H9 (cell line): ENCODE measurements at regions not wholly inside any gene's neighbourhood (a gene's known extent, or its start where the extent isn't known, plus 50 kb on each side); places are given as distances from the start of the nearest gene placed in this dataset.

Source experiments
- DNase-seq: peaks from one replicate; pipeline ENCODE4 v3.0.0-alpha.2; 2017
- H2AFZ ChIP-seq: one replicate; pipeline ENCODE4 v1.6.1; 2013; ENCODE audit warnings: mild to moderate bottlenecking, low read length, control low read depth, moderate library complexity
- H2AK5ac ChIP-seq: 2 replicates; pipeline ENCODE4 v1.6.1; 2013; ENCODE audit warnings: low read length, control low read depth, mixed read lengths; ENCODE audit not compliant: insufficient read length
- H2BK120ac ChIP-seq: one replicate; pipeline ENCODE4 v1.6.1; 2013; ENCODE audit warnings: low read depth, mild to moderate bottlenecking, low read length, control low read depth, inconsistent platforms; ENCODE audit not compliant: poor library complexity, severe bottlenecking
- H2BK12ac ChIP-seq: 2 replicates; pipeline ENCODE4 v1.6.1; 2013; ENCODE audit warnings: low read length, control low read depth, mixed read lengths, low read depth; ENCODE audit not compliant: insufficient read length
- H2BK15ac ChIP-seq: 2 replicates; pipeline ENCODE4 v1.6.1; 2013; ENCODE audit warnings: low read depth, low read length, control low read depth
- H2BK20ac ChIP-seq: one replicate; pipeline ENCODE4 v1.6.1; 2013; ENCODE audit warnings: low read depth, mild to moderate bottlenecking, low read length, control low read depth, inconsistent platforms; ENCODE audit not compliant: poor library complexity, severe bottlenecking
- H2BK5ac ChIP-seq: 2 replicates; pipeline ENCODE4 v1.6.1; 2013; ENCODE audit warnings: low read length, control low read depth, mixed read lengths; ENCODE audit not compliant: insufficient read length
- H3K14ac ChIP-seq: 2 replicates; pipeline ENCODE4 v1.6.1; 2013; ENCODE audit warnings: low read length, control low read depth; ENCODE audit not compliant: insufficient read depth
- H3K18ac ChIP-seq: 2 replicates; pipeline ENCODE4 v1.6.1; 2013; ENCODE audit warnings: low read depth, mild to moderate bottlenecking, mixed read lengths, low read length, control low read depth; ENCODE audit not compliant: insufficient read length
- H3K23ac ChIP-seq: 2 replicates; pipeline ENCODE4 v1.6.1; 2013; ENCODE audit warnings: low read length, control low read depth, mixed read lengths, low read depth; ENCODE audit not compliant: insufficient read length
- H3K23me2 ChIP-seq: 2 replicates; pipeline ENCODE4 v1.6.1; 2013; ENCODE audit warnings: low read depth, mild to moderate bottlenecking, mixed read lengths, low read length, control low read depth; ENCODE audit not compliant: insufficient read length, poor library complexity, severe bottlenecking
- H3K27ac ChIP-seq: 2 replicates; pipeline ENCODE4 v1.5.1; 2013; ENCODE audit warnings: low read length, control low read depth, mixed read lengths, low read depth; ENCODE audit not compliant: insufficient read length
- H3K27me3 ChIP-seq: 2 replicates; pipeline ENCODE4 v1.6.1; 2013; ENCODE audit warnings: low read length, control low read depth, inconsistent platforms; ENCODE audit not compliant: insufficient read depth
- H3K4ac ChIP-seq: 2 replicates; pipeline ENCODE4 v1.6.1; 2013; ENCODE audit warnings: low read depth, mild to moderate bottlenecking, control low read depth, inconsistent platforms, low read length, moderate library complexity
- H3K4me1 ChIP-seq: 2 replicates; pipeline ENCODE4 v1.6.1; 2013; ENCODE audit warnings: low read length, control low read depth, inconsistent platforms; ENCODE audit not compliant: insufficient read depth
- H3K4me2 ChIP-seq: 2 replicates; pipeline ENCODE4 v1.6.1; 2013; ENCODE audit warnings: low read length, control low read depth, mixed read lengths; ENCODE audit not compliant: insufficient read length, insufficient read depth
- H3K56ac ChIP-seq: 2 replicates; pipeline ENCODE4 v1.6.1; 2013; ENCODE audit warnings: low read depth, mild to moderate bottlenecking, mixed read lengths, low read length, control low read depth; ENCODE audit not compliant: insufficient read length
- H3K79me1 ChIP-seq: 2 replicates; pipeline ENCODE4 v1.6.1; 2013; ENCODE audit warnings: low read depth, mild to moderate bottlenecking, moderate library complexity, low read length, control low read depth, inconsistent platforms; ENCODE audit not compliant: insufficient read depth, poor library complexity, severe bottlenecking
- H3K79me2 ChIP-seq: 2 replicates; pipeline ENCODE4 v1.6.1; 2013; ENCODE audit warnings: low read length, control low read depth, inconsistent platforms; ENCODE audit not compliant: insufficient read depth
- H3K9ac ChIP-seq: 2 replicates; pipeline ENCODE4 v1.6.1; 2013; ENCODE audit warnings: low read length, control low read depth, mixed read lengths; ENCODE audit not compliant: insufficient read length; ENCODE audit errors: extremely low read depth
- H3K9me3 ChIP-seq: one replicate; pipeline ENCODE4 v1.6.1; 2013; ENCODE audit warnings: low read depth, low read length, inconsistent platforms; ENCODE audit not compliant: control insufficient read depth
- H3T11ph ChIP-seq: one replicate; pipeline ENCODE4 v1.6.1; 2013; ENCODE audit warnings: mild to moderate bottlenecking, low read length, control low read depth, inconsistent platforms
- H4K20me1 ChIP-seq: one replicate; pipeline ENCODE4 v1.6.1; 2013; ENCODE audit not compliant: control insufficient read depth, insufficient read length, insufficient read depth
- H4K5ac ChIP-seq: 2 replicates; pipeline ENCODE4 v1.6.1; 2013; ENCODE audit warnings: low read depth, mild to moderate bottlenecking, mixed read lengths, low read length, control low read depth; ENCODE audit not compliant: insufficient read length
- H4K8ac ChIP-seq: replicated peaks from 2 replicates; pipeline ENCODE4 v1.6.1; 2013; ENCODE audit warnings: low read length, control low read depth, mixed read lengths, low read depth; ENCODE audit not compliant: insufficient read length
- H4K91ac ChIP-seq: 2 replicates; pipeline ENCODE4 v1.6.1; 2013; ENCODE audit warnings: low read depth, mild to moderate bottlenecking, moderate library complexity, mixed read lengths, low read length, control low read depth; ENCODE audit not compliant: insufficient read length
- H3K27ac Mint-ChIP-seq, 3 experiments: 2 replicates in 2 of 3; 3 replicates in 1 of 3; pipeline ENCODE4 v1.8.0; 2020 to 2021; ENCODE audit warnings: mixed read lengths in 3 of 3, mild to moderate bottlenecking in 1 of 3, moderate library complexity in 1 of 3
- H3K27me3 Mint-ChIP-seq: 2 replicates; pipeline ENCODE4 v1.8.0; 2021; ENCODE audit warnings: low read depth, mild to moderate bottlenecking, moderate library complexity, mixed read lengths
- H3K36me3 Mint-ChIP-seq, 3 experiments: 2 replicates in 2 of 3; 3 replicates in 1 of 3; pipeline ENCODE4 v1.8.0; 2020 to 2021; ENCODE audit warnings: low read depth in 3 of 3, mixed read lengths in 3 of 3; ENCODE audit not compliant: insufficient read depth in 1 of 3
- H3K4me1 Mint-ChIP-seq, 2 experiments: 2 replicates each; pipeline ENCODE4 v1.8.0; 2020; ENCODE audit warnings: mixed read lengths in 2 of 2
- H3K4me3 Mint-ChIP-seq, 2 experiments: 2 replicates in 1 of 2; 3 replicates in 1 of 2; pipeline ENCODE4 v1.8.0; 2020 to 2021; ENCODE audit warnings: mild to moderate bottlenecking in 2 of 2, mixed read lengths in 2 of 2, moderate library complexity in 1 of 2
- H3K9me3 Mint-ChIP-seq, 2 experiments: 2 replicates in 1 of 2; 3 replicates in 1 of 2; pipeline ENCODE4 v1.8.0; 2020; ENCODE audit warnings: mild to moderate bottlenecking in 2 of 2, mixed read lengths in 2 of 2, moderate library complexity in 1 of 2
- CTCF ChIP-seq: fragments of 200-600 bp; sonication (generic); conservative IDR thresholded peaks from 3 replicates; pipeline ENCODE4 v1.8.0; 2021; ENCODE audit warnings: antibody characterized with exemption, mild to moderate bottlenecking
- WGBS: extraction: QIAGEN DNeasy Blood & Tissue Kit; methylation state at CpG from one replicate; pipeline ENCODE4 v1.1.7; 2013; ENCODE audit warnings: missing lambda C conversion rate, low lambda C conversion rate, mixed read lengths; ENCODE audit not compliant: insufficient read length; ENCODE audit errors: extremely low coverage; 5-methylcytosine and 5-hydroxymethylcytosine counted together

GRCh38 chr20:58593880-58594638 is 57.0 kb upstream of the STX16 start:
- H3K9ac ChIP-seq = no peak overlapping the region
- H3K79me1 ChIP-seq = no peaks in the 10 kb centered on the region
- no peak overlapping the region for H2AK5ac ChIP-seq
- H3K4ac ChIP-seq = no peak overlapping the region
- no peak overlapping the region for H4K8ac ChIP-seq
- H3T11ph ChIP-seq = no peak overlapping the region
- no peak overlapping the region for H3K18ac ChIP-seq
- no peak overlapping the region for H4K91ac ChIP-seq
- H3K4me1 Mint-ChIP-seq = peaks cover 10% of the 10 kb centered on the region in 2 experiments
- H3K27me3 ChIP-seq = no peaks in the 10 kb centered on the region
- no peak overlapping the region for H2BK12ac ChIP-seq
- no peaks in the 10 kb centered on the region for H3K79me2 ChIP-seq
- H3K4me3 Mint-ChIP-seq = no peak overlapping the region
- no peak overlapping the region for H2BK5ac ChIP-seq
- H2BK20ac ChIP-seq = no peak overlapping the region
- DNase-seq = no peak
- H2AFZ ChIP-seq = no peak overlapping the region
- no peaks in the 10 kb centered on the region for H3K9me3 Mint-ChIP-seq
- no peak overlapping the region for H3K27ac ChIP-seq
- WGBS = no CpG with 5 or more reads among the region's 18 CpGs
- no peak overlapping the region for H4K5ac ChIP-seq
- H3K9me3 ChIP-seq = no peaks in the 10 kb centered on the region
- no peak overlapping the region for H2BK120ac ChIP-seq
- no peak for TF ChIP-seq CTCF
- no peak overlapping the region for H3K23ac ChIP-seq
- no peak overlapping the region for H3K56ac ChIP-seq
- H2BK15ac ChIP-seq = no peak overlapping the region
- peaks cover 4% of the 10 kb centered on the region for H3K27me3 Mint-ChIP-seq
- peaks cover 5% of the 10 kb centered on the region for H3K23me2 ChIP-seq
- H3K4me2 ChIP-seq = no peak overlapping the region
- no peak overlapping the region for H3K27ac Mint-ChIP-seq
- H3K4me1 ChIP-seq = no peaks in the 10 kb centered on the region
- H3K36me3 Mint-ChIP-seq = peaks cover 0 to 1% (median 0%) of the 10 kb centered on the region in 3 experiments; a peak in 1 of 7 replicates
- H4K20me1 ChIP-seq = no peaks in the 10 kb centered on the region
- H3K14ac ChIP-seq = no peak overlapping the region; the same call in 1 of the 2 replicates
